GM23338 (cell line): ENCODE measurements at regions not wholly inside any gene's neighbourhood (a gene's known extent, or its start where the extent isn't known, plus 50 kb on each side); places are given as distances from the start of the nearest gene placed in this dataset.

Source experiments
- ATAC-seq: fragments of 200-7000 bp; cut with Tn5 transposase; 3 replicates; pipeline ENCODE4 v1.9.1; 2020
- DNase-seq: peaks from one replicate; pipeline ENCODE4 v3.0.0-alpha.2; 2015; ENCODE audit warnings: low spot score
- H2AFZ ChIP-seq: fragments of 200-600 bp; sonication (generic); 2 replicates; pipeline ENCODE4 v1.8.0; 2016; ENCODE audit warnings: antibody characterized with exemption, mild to moderate bottlenecking, moderate library complexity
- H3F3A ChIP-seq: fragments of 200-600 bp; sonication (generic); replicated peaks from 2 replicates; pipeline ENCODE4 v1.8.0; 2017; ENCODE audit warnings: antibody characterized with exemption, mixed run types, low read depth
- H3K27ac ChIP-seq: fragments of 200-600 bp; sonication (generic); 2 replicates; pipeline ENCODE4 v1.6.1; 2016; ENCODE audit warnings: low read depth
- H3K27me3 ChIP-seq: fragments of 200-600 bp; sonication (generic); 2 replicates; pipeline ENCODE4 v1.8.0; 2016; ENCODE audit warnings: mild to moderate bottlenecking, mixed run types, moderate library complexity; ENCODE audit not compliant: insufficient read depth
- H3K36me3 ChIP-seq: fragments of 200-600 bp; sonication (generic); 2 replicates; pipeline ENCODE4 v1.8.0; 2016; ENCODE audit warnings: mild to moderate bottlenecking; ENCODE audit not compliant: insufficient read depth
- H3K4me1 ChIP-seq: fragments of 200-600 bp; sonication (generic); 2 replicates; pipeline ENCODE4 v1.8.0; 2016; ENCODE audit warnings: mild to moderate bottlenecking, moderate library complexity; ENCODE audit not compliant: insufficient read depth
- H3K4me2 ChIP-seq: fragments of 200-600 bp; sonication (generic); 2 replicates; pipeline ENCODE4 v1.7.1; 2017; ENCODE audit warnings: mixed run types
- H3K4me3 ChIP-seq: fragments of 200-600 bp; sonication (generic); 2 replicates; pipeline ENCODE4 v1.6.1; 2016; ENCODE audit warnings: mixed run types
- H3K79me2 ChIP-seq: fragments of 200-600 bp; sonication (generic); replicated peaks from 2 replicates; pipeline ENCODE4 v1.8.0; 2017; ENCODE audit warnings: mild to moderate bottlenecking; ENCODE audit not compliant: insufficient read depth
- H3K9me2 ChIP-seq: fragments of 200-600 bp; sonication (generic); 2 replicates; pipeline ENCODE4 v1.8.0; 2017; ENCODE audit not compliant: insufficient read depth
- H4K20me1 ChIP-seq: fragments of 200-600 bp; sonication (generic); replicated peaks from 2 replicates; pipeline ENCODE4 v1.8.0; 2017; ENCODE audit warnings: mild to moderate bottlenecking; ENCODE audit not compliant: insufficient read depth
- H3K27ac Mint-ChIP-seq: 2 replicates; pipeline ENCODE4 v1.8.0; 2020; ENCODE audit warnings: inconsistent platforms, mild to moderate bottlenecking, moderate library complexity, mixed read lengths
- H3K27me3 Mint-ChIP-seq: 3 replicates; pipeline ENCODE4 v1.8.0; 2022; ENCODE audit warnings: low read depth, mild to moderate bottlenecking, moderate library complexity, mixed read lengths, inconsistent platforms; ENCODE audit not compliant: insufficient read depth, poor library complexity
- H3K36me3 Mint-ChIP-seq: 3 replicates; pipeline ENCODE4 v1.8.0; 2021; ENCODE audit warnings: low read depth, mild to moderate bottlenecking, inconsistent platforms, moderate library complexity, mixed read lengths
- H3K4me1 Mint-ChIP-seq: 3 replicates; pipeline ENCODE4 v1.8.0; 2020; ENCODE audit warnings: mild to moderate bottlenecking, inconsistent platforms, mixed read lengths
- H3K4me3 Mint-ChIP-seq: 3 replicates; pipeline ENCODE4 v1.8.0; 2021; ENCODE audit warnings: moderate library complexity, mild to moderate bottlenecking, inconsistent platforms, mixed read lengths
- H3K9me3 Mint-ChIP-seq: 3 replicates; pipeline ENCODE4 v1.8.0; 2020; ENCODE audit warnings: moderate library complexity, mild to moderate bottlenecking, inconsistent platforms, mixed read lengths
- CREB1 ChIP-seq: fragments of 250-450 bp; sonication (Bioruptor Pico); IDR thresholded peaks from 2 replicates; pipeline ENCODE4 v1.5.0; 2020; ENCODE audit warnings: low read depth, mild to moderate bottlenecking, moderate library complexity
- EZH2 ChIP-seq: fragments of 200-600 bp; sonication (generic); IDR thresholded peaks from one replicate; pipeline ENCODE4 v1.8.0; 2017; ENCODE audit warnings: antibody characterized with exemption, mild to moderate bottlenecking, low read depth; ENCODE audit not compliant: unreplicated experiment
- EZH2phosphoT487 ChIP-seq: fragments of 200-600 bp; sonication (generic); IDR thresholded peaks from one replicate; pipeline ENCODE4 v1.8.1; 2018; ENCODE audit warnings: antibody characterized with exemption; ENCODE audit not compliant: unreplicated experiment
- JUNB ChIP-seq: IDR thresholded peaks from one replicate; pipeline ENCODE4 v1.6.1; 2016; ENCODE audit warnings: antibody characterized with exemption; ENCODE audit not compliant: unreplicated experiment
- NANOG ChIP-seq: IDR thresholded peaks from 2 replicates; pipeline ENCODE4 v1.6.1; 2016; ENCODE audit warnings: antibody characterized with exemption, borderline replicate concordance
- POLR2AphosphoS5 ChIP-seq: IDR thresholded peaks from 2 replicates; pipeline ENCODE4 v1.6.1; 2016; ENCODE audit warnings: antibody characterized with exemption, low read depth
- REST ChIP-seq: IDR thresholded peaks from one replicate; pipeline ENCODE4 v1.6.1; 2018; ENCODE audit warnings: antibody characterized with exemption; ENCODE audit not compliant: unreplicated experiment
- STAT1 ChIP-seq: IDR thresholded peaks from one replicate; pipeline ENCODE4 v1.6.1; 2016; ENCODE audit warnings: antibody characterized with exemption; ENCODE audit not compliant: unreplicated experiment
- ZNF114 ChIP-seq: fragments of 250-450 bp; sonication (Bioruptor Pico); IDR thresholded peaks from 2 replicates; pipeline ENCODE4 v1.5.0; 2020; ENCODE audit warnings: mild to moderate bottlenecking, moderate library complexity
- ZNF331 ChIP-seq: fragments of 250-450 bp; sonication (Bioruptor Pico); IDR thresholded peaks from 2 replicates; pipeline ENCODE4 v1.5.0; 2020; ENCODE audit warnings: low read depth, mild to moderate bottlenecking, moderate library complexity
- TF ChIP-seq, protein P1 (sequence below), 2 experiments: fragments of 200-600 bp in 1 of 2; sonication (generic) in 1 of 2; conservative IDR thresholded peaks; 2 replicates each; pipeline versions ENCODE4 v1.5.1 to v1.6.1; 2016 to 2017; ENCODE audit warnings: antibody characterized with exemption in 2 of 2, low read depth in 2 of 2, mild to moderate bottlenecking in 2 of 2, moderate library complexity in 1 of 2
- TF ChIP-seq, protein P2 (sequence below): IDR thresholded peaks from 2 replicates; pipeline ENCODE4 v1.6.1; 2016; ENCODE audit warnings: antibody characterized with exemption

GRCh38 chr3:84209474-84209873 is 749.3 kb upstream of the CADM2 start (continued):
- TF ChIP-seq, protein P1, sequence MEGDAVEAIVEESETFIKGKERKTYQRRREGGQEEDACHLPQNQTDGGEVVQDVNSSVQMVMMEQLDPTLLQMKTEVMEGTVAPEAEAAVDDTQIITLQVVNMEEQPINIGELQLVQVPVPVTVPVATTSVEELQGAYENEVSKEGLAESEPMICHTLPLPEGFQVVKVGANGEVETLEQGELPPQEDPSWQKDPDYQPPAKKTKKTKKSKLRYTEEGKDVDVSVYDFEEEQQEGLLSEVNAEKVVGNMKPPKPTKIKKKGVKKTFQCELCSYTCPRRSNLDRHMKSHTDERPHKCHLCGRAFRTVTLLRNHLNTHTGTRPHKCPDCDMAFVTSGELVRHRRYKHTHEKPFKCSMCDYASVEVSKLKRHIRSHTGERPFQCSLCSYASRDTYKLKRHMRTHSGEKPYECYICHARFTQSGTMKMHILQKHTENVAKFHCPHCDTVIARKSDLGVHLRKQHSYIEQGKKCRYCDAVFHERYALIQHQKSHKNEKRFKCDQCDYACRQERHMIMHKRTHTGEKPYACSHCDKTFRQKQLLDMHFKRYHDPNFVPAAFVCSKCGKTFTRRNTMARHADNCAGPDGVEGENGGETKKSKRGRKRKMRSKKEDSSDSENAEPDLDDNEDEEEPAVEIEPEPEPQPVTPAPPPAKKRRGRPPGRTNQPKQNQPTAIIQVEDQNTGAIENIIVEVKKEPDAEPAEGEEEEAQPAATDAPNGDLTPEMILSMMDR (conservative IDR thresholded peaks at IDR 0.05; ENCODE audit: low read depth in 2 of 2) = no peak
- TF ChIP-seq, protein P2, sequence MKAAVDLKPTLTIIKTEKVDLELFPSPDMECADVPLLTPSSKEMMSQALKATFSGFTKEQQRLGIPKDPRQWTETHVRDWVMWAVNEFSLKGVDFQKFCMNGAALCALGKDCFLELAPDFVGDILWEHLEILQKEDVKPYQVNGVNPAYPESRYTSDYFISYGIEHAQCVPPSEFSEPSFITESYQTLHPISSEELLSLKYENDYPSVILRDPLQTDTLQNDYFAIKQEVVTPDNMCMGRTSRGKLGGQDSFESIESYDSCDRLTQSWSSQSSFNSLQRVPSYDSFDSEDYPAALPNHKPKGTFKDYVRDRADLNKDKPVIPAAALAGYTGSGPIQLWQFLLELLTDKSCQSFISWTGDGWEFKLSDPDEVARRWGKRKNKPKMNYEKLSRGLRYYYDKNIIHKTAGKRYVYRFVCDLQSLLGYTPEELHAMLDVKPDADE = no peak
- no peak for TF ChIP-seq REST

GRCh38 chr3:84223512-84223911 is 735.3 kb upstream of the CADM2 start:
- Histone ChIP-seq H3K9me2 (peaks cover 13% of the 10 kb centered on the region), H3K79me2 (no peaks in the 10 kb centered on the region), H3F3A (no peaks in the 10 kb centered on the region), H3K4me3 (no peak overlapping the region), H3K4me2 (no peak overlapping the region), H3K27ac (no peak overlapping the region), H3K36me3 (peaks cover 23% of the 10 kb centered on the region), H3K27me3 (no peaks in the 10 kb centered on the region), H3K4me1 (no peaks in the 10 kb centered on the region), H4K20me1 (no peaks in the 10 kb centered on the region), H2AFZ (no peak overlapping the region)
- Mint-ChIP-seq H3K27me3 (peaks cover 3% of the 10 kb centered on the region), H3K36me3 (peaks cover 54% of the 10 kb centered on the region), H3K9me3 (peaks cover 79% of the 10 kb centered on the region), H3K4me3 (no peak overlapping the region), H3K4me1 (no peaks in the 10 kb centered on the region), H3K27ac (no peak overlapping the region)
- ATAC-seq (no peak), DNase-seq (peak; percentile 17)
- TF ChIP-seq JUNB = no peak
- TF ChIP-seq CREB1 (CRISPR knock-in tag) = no peak
- no peak for TF ChIP-seq POLR2AphosphoS5
- no peak for TF ChIP-seq NANOG
- TF ChIP-seq EZH2phosphoT487 = no peak
- TF ChIP-seq, protein P1 (conservative IDR thresholded peaks at IDR 0.05; ENCODE audit: low read depth in 2 of 2) = no peak
- TF ChIP-seq STAT1 = no peak
- TF ChIP-seq EZH2 = no peak
- TF ChIP-seq ZNF331 = no peak
- no peak for TF ChIP-seq REST
- no peak for TF ChIP-seq ZNF114 (CRISPR knock-in tag)
- TF ChIP-seq, protein P2 = no peak
